Prostate gland (tissue), 2 donors: ENCODE measurements at regions not wholly inside any gene's neighbourhood (a gene's known extent, or its start where the extent isn't known, plus 50 kb on each side); places are given as distances from the start of the nearest gene placed in this dataset.

Experiments used
- CTCF ChIP-seq, 4 experiments: fragments of 200-600 bp in 2 of 4; fragments of 450-650 bp in 2 of 4; sonication (generic) in 2 of 4; IDR thresholded peaks; 1 replicate in 3 of 4; 2 replicates in 1 of 4; pipeline ENCODE4 v1.5.1; 2016 to 2019; ENCODE audit warnings: antibody characterized with exemption in 4 of 4, mild to moderate bottlenecking in 2 of 4, moderate library complexity in 2 of 4
- POLR2A ChIP-seq: fragments of 450-650 bp; IDR thresholded peaks from one replicate; pipeline ENCODE4 v1.6.1; 2016; ENCODE audit warnings: antibody characterized with exemption, mild to moderate bottlenecking
- POLR2AphosphoS5 ChIP-seq: sonication (generic); formaldehyde crosslinking; IDR thresholded peaks from one replicate; pipeline ENCODE4 v1.6.1; 2017; ENCODE audit warnings: antibody characterized with exemption

- TF ChIP-seq POLR2A (no peak), CTCF (IDR thresholded peaks at IDR 0.05) (no peak), POLR2AphosphoS5 (no peak)
Measured at GRCh38 chr6:17206566-17207072, 74.5 kb upstream of the RBM24 start.
